Naive thymus-derived CD8-positive, alpha-beta T cell (primary cell): ENCODE measurements at regions not wholly inside any gene's neighbourhood (a gene's known extent, or its start where the extent isn't known, plus 50 kb on each side); places are given as distances from the start of the nearest gene placed in this dataset.
"Not testable (repeated sequence)": the region's sequence is repeated elsewhere in the genome, so short reads cannot be mapped to it uniquely, and the experiment has no call there.

Source experiments
- ATAC-seq, 2 donors: fragments of 150-1000 bp; cut with Tn5 transposase in 1 of 2; sonication (Bioruptor Pico), chemical (Tn5 transposase) in 1 of 2; 1 replicate in 1 of 2; 2 replicates in 1 of 2; pipeline ENCODE4 v1.10.0; 2021; ENCODE audit warnings: mild to moderate bottlenecking in 2 of 2, moderate library complexity in 2 of 2
- POLR2A ChIA-PET: fragments of 350-600 bp; sonication (Branson Sonifier 250); formaldehyde crosslinking; loops from one replicate; lab custom pipeline; 2021; ENCODE audit warnings: antibody characterized with exemption; lab: Charles Lee
- DNase-seq, 10 donors: peaks; one replicate each; pipeline versions ENCODE4 v3.0.0 to v3.0.0-alpha.2; 2020 to 2022
- H3K27ac Mint-ChIP-seq, 10 donors: one replicate each; pipeline ENCODE4 v1.8.0; 2020 to 2022; ENCODE audit warnings: mild to moderate bottlenecking in 10 of 10, mixed read lengths in 10 of 10, moderate library complexity in 4 of 10, inconsistent platforms in 1 of 10
- H3K27me3 Mint-ChIP-seq, 5 donors: one replicate each; pipeline ENCODE4 v1.8.0; 2021 to 2022; ENCODE audit warnings: mixed read lengths in 5 of 5
- H3K36me3 Mint-ChIP-seq, 3 donors: one replicate each; pipeline ENCODE4 v1.8.0; 2020 to 2022; ENCODE audit warnings: mixed read lengths in 3 of 3, mild to moderate bottlenecking in 2 of 3, inconsistent platforms in 1 of 3
- H3K4me1 Mint-ChIP-seq, 4 donors: one replicate each; pipeline ENCODE4 v1.8.0; 2021 to 2022; ENCODE audit warnings: mixed read lengths in 4 of 4
- H3K4me3 Mint-ChIP-seq, 10 donors: one replicate each; pipeline ENCODE4 v1.8.0; 2020 to 2022; ENCODE audit warnings: mild to moderate bottlenecking in 10 of 10, mixed read lengths in 10 of 10, moderate library complexity in 6 of 10, inconsistent platforms in 1 of 10
- H3K9me3 Mint-ChIP-seq, 9 donors: one replicate each; pipeline ENCODE4 v1.8.0; 2020 to 2022; ENCODE audit warnings: mixed read lengths in 9 of 9, mild to moderate bottlenecking in 3 of 9, inconsistent platforms in 1 of 9, moderate library complexity in 1 of 9

GRCh38 chrX:42290608-42291007, 367.3 kb upstream of the CASK start:
- POLR2A ChIA-PET, result no interaction called here
- DNase-seq, result no peak
- Mint-ChIP-seq H3K4me3 (no peak overlapping the region), H3K4me1 (peaks cover 3 to 9% (median 5%) of the 10 kb centered on the region in 4 donors), H3K9me3 (peaks cover 0 to 8% (median 0%) of the 10 kb centered on the region in 9 donors), H3K27me3 (no peaks in the 10 kb centered on the region), H3K27ac (no peak overlapping the region), H3K36me3 (no peaks in the 10 kb centered on the region)
- ATAC-seq, result no peak

GRCh38 chrX:42289492-42290385, 366.4 kb upstream of the CASK start:
- DNase-seq, result no peak
- H3K36me3 Mint-ChIP-seq, result no peaks in the 10 kb centered on the region
- H3K27me3 Mint-ChIP-seq, result no peaks in the 10 kb centered on the region
- no peak overlapping the region for H3K27ac Mint-ChIP-seq
- peaks cover 0 to 8% (median 0%) of the 10 kb centered on the region in 9 donors for H3K9me3 Mint-ChIP-seq
- peaks cover 3 to 9% (median 5%) of the 10 kb centered on the region in 4 donors for H3K4me1 Mint-ChIP-seq
- no peak overlapping the region for H3K4me3 Mint-ChIP-seq
- POLR2A ChIA-PET, result no interaction called here
- no peak for ATAC-seq

GRCh38 chrX:42285681-42286080, 362.3 kb upstream of the CASK start:
- DNase-seq, H3K36me3 Mint-ChIP-seq, POLR2A ChIA-PET, H3K27me3 Mint-ChIP-seq, H3K9me3 Mint-ChIP-seq, H3K27ac Mint-ChIP-seq, H3K4me1 Mint-ChIP-seq, ATAC-seq, H3K4me3 Mint-ChIP-seq: not testable (repeated sequence)

GRCh38 chrX:42276982-42277690, 353.8 kb upstream of the CASK start:
- no peak overlapping the region for H3K4me3 Mint-ChIP-seq
- H3K27ac Mint-ChIP-seq, result no peak overlapping the region
- ATAC-seq (no peak), DNase-seq (no peak)
- H3K4me1 Mint-ChIP-seq, result no peaks in the 10 kb centered on the region
- POLR2A ChIA-PET, result no interaction called here
- no peaks in the 10 kb centered on the region for H3K36me3 Mint-ChIP-seq
- no peaks in the 10 kb centered on the region for H3K9me3 Mint-ChIP-seq
- no peaks in the 10 kb centered on the region for H3K27me3 Mint-ChIP-seq

- no peaks in the 10 kb centered on the region for H3K9me3 Mint-ChIP-seq
- no peak for ATAC-seq
- POLR2A ChIA-PET, result no interaction called here
These were observed 350.8 kb upstream of the CASK start for GRCh38 chrX:42274151-42274550.

GRCh38 chrX:42273387-42273786, 350.0 kb upstream of the CASK start:
- Mint-ChIP-seq H3K4me1 (peaks cover 0 to 2% (median 0%) of the 10 kb centered on the region in 4 donors), H3K27me3 (no peaks in the 10 kb centered on the region), H3K4me3 (no peak overlapping the region), H3K9me3 (no peaks in the 10 kb centered on the region), H3K27ac (no peak overlapping the region), H3K36me3 (no peaks in the 10 kb centered on the region)
- ATAC-seq (no peak), DNase-seq (no peak)
- POLR2A ChIA-PET, result no interaction called here

More at GRCh38 chrX:42274151-42274550, 350.8 kb upstream of the CASK start:
- no peaks in the 10 kb centered on the region for H3K36me3 Mint-ChIP-seq
- no peaks in the 10 kb centered on the region for H3K4me1 Mint-ChIP-seq
- no peak for DNase-seq
- no peaks in the 10 kb centered on the region for H3K27me3 Mint-ChIP-seq
- no peak overlapping the region for H3K4me3 Mint-ChIP-seq
- no peak overlapping the region for H3K27ac Mint-ChIP-seq

GRCh38 chrX:42269186-42269585, 345.8 kb upstream of the CASK start:
- ATAC-seq (no peak), DNase-seq (no peak)
- H3K4me1 Mint-ChIP-seq, result peaks cover 0 to 2% (median 0%) of the 10 kb centered on the region in 4 donors
- no peaks in the 10 kb centered on the region for H3K36me3 Mint-ChIP-seq
- no peaks in the 10 kb centered on the region for H3K27me3 Mint-ChIP-seq
- POLR2A ChIA-PET, result no interaction called here
- no peak overlapping the region for H3K27ac Mint-ChIP-seq
- no peaks in the 10 kb centered on the region for H3K9me3 Mint-ChIP-seq
- no peak overlapping the region for H3K4me3 Mint-ChIP-seq

GRCh38 chrX:42260854-42261253, 337.5 kb upstream of the CASK start:
- Mint-ChIP-seq H3K4me1 (peaks cover 0 to 4% (median 2%) of the 10 kb centered on the region in 4 donors), H3K9me3 (peaks cover 0 to 32% (median 5%) of the 10 kb centered on the region in 9 donors), H3K4me3 (no peak overlapping the region), H3K27me3 (no peaks in the 10 kb centered on the region), H3K27ac (no peak overlapping the region), H3K36me3 (peaks cover 0 to 11% (median 0%) of the 10 kb centered on the region in 3 donors)
- POLR2A ChIA-PET, result no interaction called here
- DNase-seq (no peak), ATAC-seq (no peak)

- Mint-ChIP-seq H3K4me3 (no peak overlapping the region), H3K9me3 (peaks cover 0 to 6% (median 0%) of the 10 kb centered on the region in 9 donors), H3K36me3 (peaks cover 0 to 2% (median 0%) of the 10 kb centered on the region in 3 donors), H3K27me3 (peaks cover 0 to 3% (median 0%) of the 10 kb centered on the region in 5 donors), H3K4me1 (no peaks in the 10 kb centered on the region), H3K27ac (peak overlapping the region in 1 of 10 donors; percentile 0)
- DNase-seq (no peak), ATAC-seq (no peak)
- POLR2A ChIA-PET, result no interaction called here
These were observed 324.9 kb upstream of the CASK start for GRCh38 chrX:42248226-42248625.

- peak overlapping the region in 1 of 10 donors; percentile 19 for H3K4me3 Mint-ChIP-seq
- H3K27ac Mint-ChIP-seq, result no peak overlapping the region
- ATAC-seq (no peak), DNase-seq (peak in 1 of 10 donors; percentile 0)
- H3K4me1 Mint-ChIP-seq, result no peaks in the 10 kb centered on the region
- H3K27me3 Mint-ChIP-seq, result peaks cover 0 to 3% (median 0%) of the 10 kb centered on the region in 5 donors
- peaks cover 0 to 6% (median 0%) of the 10 kb centered on the region in 9 donors for H3K9me3 Mint-ChIP-seq
- peaks cover 0 to 2% (median 0%) of the 10 kb centered on the region in 3 donors for H3K36me3 Mint-ChIP-seq
- POLR2A ChIA-PET, result no interaction called here
These were observed 323.9 kb upstream of the CASK start for GRCh38 chrX:42247241-42247640.

GRCh38 chrX:42246814-42247213, 323.5 kb upstream of the CASK start:
- Mint-ChIP-seq H3K4me3 (peak overlapping the region in 1 of 10 donors; percentile 19), H3K36me3 (peaks cover 0 to 2% (median 0%) of the 10 kb centered on the region in 3 donors), H3K27ac (no peak overlapping the region), H3K4me1 (no peaks in the 10 kb centered on the region), H3K27me3 (peaks cover 0 to 3% (median 0%) of the 10 kb centered on the region in 5 donors), H3K9me3 (peaks cover 0 to 6% (median 0%) of the 10 kb centered on the region in 9 donors)
- POLR2A ChIA-PET, result no interaction called here
- ATAC-seq, result no peak
- no peak for DNase-seq

GRCh38 chrX:42242004-42242403, 318.6 kb upstream of the CASK start:
- Mint-ChIP-seq H3K27ac (no peak overlapping the region), H3K4me1 (no peaks in the 10 kb centered on the region), H3K9me3 (peaks cover 0 to 4% (median 0%) of the 10 kb centered on the region in 9 donors), H3K36me3 (peaks cover 0 to 4% (median 0%) of the 10 kb centered on the region in 3 donors), H3K27me3 (no peaks in the 10 kb centered on the region), H3K4me3 (no peak overlapping the region)
- DNase-seq, result no peak
- POLR2A ChIA-PET, result no interaction called here
- ATAC-seq, result no peak

GRCh38 chrX:42241421-42241820, 318.1 kb upstream of the CASK start:
- Mint-ChIP-seq H3K4me3 (no peak overlapping the region), H3K27ac (no peak overlapping the region), H3K9me3 (peaks cover 0 to 4% (median 0%) of the 10 kb centered on the region in 9 donors), H3K4me1 (no peaks in the 10 kb centered on the region), H3K27me3 (no peaks in the 10 kb centered on the region), H3K36me3 (peaks cover 0 to 4% (median 0%) of the 10 kb centered on the region in 3 donors)
- POLR2A ChIA-PET, result no interaction called here
- no peak for ATAC-seq
- no peak for DNase-seq
